Stimulated activated CD4-positive, alpha-beta T cell treated with anti-CD3 and anti-CD28 coated beads, Interleukin-1b, Interleukin-23, amount 100 ng/mL, for 24 hours (primary cell): ENCODE measurements at regions not wholly inside any gene's neighbourhood (a gene's known extent, or its start where the extent isn't known, plus 50 kb on each side); places are given as distances from the start of the nearest gene placed in this dataset.
"Not testable (repeated sequence)": the region's sequence is repeated elsewhere in the genome, so short reads cannot be mapped to it uniquely, and the experiment has no call there.

Source experiments
- DNase-seq, 4 experiments: peaks; one replicate each; pipeline ENCODE4 v3.0.0-alpha.2; 2020; ENCODE audit warnings: low read depth in 4 of 4, low spot score in 1 of 4

- no peak for DNase-seq
These were observed 337.0 kb upstream of the SLC7A11 start for GRCh38 chr4:138579146-138579545.

- DNase-seq = not testable (repeated sequence)
These were observed 335.7 kb upstream of the SLC7A11 start for GRCh38 chr4:138577826-138578225.

GRCh38 chr4:138577145-138577544, 335.0 kb upstream of the SLC7A11 start:
- no peak for DNase-seq

DNA sequence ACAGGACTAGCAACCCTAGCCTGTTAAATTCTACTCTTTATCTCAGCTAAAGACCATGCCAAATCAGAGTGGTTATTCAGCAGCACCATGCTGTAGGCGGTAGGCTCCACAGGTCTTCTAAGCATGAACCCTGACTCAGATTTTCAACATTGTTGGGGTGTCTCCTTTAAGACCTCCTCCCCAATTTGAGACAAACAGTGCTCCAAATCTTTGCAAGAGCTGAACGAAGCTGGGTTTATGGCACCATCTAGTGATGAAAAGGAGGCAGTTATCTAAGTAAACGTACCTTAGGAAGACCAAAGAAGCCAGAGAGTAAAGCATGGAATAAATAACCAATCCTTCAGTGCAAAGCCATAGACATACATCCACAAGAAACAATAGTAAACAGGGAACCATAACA, 334.5 kb upstream of the SLC7A11 start:
- DNase-seq = no peak

DNA sequence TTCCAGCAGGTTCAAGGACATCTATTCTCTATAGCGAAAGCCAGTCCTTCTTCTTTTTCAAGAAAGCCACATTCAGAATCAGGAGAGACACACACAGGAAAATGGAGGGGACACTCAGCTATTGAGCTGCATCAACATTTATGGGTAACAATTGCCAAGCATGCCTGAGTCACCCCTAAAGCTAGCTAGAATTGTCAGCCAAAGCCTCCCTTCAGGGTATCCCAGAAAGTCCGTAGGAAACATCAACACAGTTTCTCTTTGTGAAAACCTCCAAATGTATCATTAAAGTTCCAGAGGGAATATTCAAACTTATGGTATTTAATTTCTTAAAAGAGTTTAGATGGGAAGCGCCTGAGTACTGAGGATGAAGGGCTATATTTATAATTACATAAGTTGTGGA, 331.1 kb upstream of the SLC7A11 start:
- DNase-seq = no peak

GRCh38 chr4:138572007-138572406, 329.9 kb upstream of the SLC7A11 start:
- DNase-seq = no peak

DNA sequence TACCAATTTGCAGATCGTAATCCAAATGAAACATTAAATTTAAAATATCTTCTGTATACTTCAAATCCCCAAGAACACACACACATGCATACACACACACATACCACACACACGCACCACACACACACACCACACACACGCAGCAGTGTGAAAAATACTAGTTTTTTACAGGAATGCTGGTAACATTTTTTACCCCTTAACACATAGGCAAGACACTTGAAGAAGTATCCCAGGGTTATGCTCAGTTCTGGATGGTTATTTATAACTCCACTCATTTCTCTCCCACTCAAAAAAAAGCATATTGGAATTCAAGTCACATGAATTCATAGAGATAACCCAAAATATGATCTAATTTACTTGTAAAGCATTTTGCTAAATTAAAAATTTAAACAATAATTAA, 325.5 kb upstream of the SLC7A11 start:
- DNase-seq = no peak

GRCh38 chr4:138565576-138565975, 323.4 kb upstream of the SLC7A11 start:
- no peak for DNase-seq

DNA sequence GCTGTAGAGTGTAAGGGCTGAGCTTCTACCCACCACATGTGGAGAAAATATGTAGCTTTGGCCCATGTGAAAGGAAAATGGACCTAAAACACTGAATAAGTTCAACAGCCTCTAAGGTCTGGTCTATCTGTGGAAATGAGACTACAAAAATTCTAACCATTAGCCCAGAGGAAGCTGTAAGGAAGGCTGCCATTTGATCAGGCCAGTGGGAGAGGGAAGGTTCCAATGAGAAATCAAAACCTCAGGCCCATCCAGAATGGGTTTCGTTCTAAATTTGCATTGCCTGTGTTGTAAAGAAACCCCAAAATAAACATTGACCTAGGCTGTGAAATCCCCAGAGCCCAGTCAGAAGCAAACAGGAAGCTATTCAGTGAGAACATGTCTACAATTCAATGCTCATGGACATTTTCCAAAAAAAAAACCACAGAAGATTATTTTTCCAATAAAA, 320.4 kb upstream of the SLC7A11 start:
- DNase-seq = no peak

DNA sequence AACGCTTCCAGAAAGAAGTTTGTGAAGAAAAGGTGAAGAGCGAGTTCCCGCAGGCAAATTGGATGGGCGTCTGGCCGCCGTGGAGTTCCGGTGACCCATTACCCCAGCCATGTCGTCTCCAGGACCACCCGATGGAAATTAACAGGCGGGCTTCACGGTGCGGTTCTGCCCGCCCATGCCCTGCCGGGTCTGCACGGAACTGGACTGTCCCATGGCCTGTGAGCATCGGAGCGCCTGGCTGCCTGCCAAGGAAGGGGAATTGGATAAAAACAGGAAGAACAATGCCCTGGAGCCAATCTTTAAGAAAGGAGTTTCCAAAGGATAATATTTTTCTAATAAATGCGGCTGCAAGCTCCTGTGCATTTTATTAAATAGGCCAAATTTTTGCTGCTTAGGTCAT, 319.8 kb upstream of the SLC7A11 start:
- DNase-seq = no peak

- DNase-seq = no peak
These were observed 319.2 kb upstream of the SLC7A11 start for GRCh38 chr4:138561276-138561880.

DNA sequence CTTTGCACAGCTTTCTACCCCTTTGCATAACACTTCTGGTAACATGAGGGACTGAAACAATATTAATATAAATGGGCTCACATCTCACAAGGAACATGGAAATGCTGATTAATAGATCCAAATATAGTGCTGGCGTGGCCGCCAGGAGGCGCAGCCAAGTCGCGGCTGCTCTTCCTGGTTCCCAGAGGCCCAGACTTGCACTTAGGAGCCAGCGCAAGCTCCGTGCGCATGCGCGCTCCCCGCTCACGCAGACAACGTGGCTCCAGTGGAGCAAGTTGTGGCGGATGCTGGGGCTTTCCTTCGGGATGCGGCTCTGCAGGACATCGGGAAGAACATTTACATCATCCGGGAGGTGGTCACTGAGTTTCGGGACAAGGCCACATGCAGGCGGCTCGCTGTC, 318.3 kb upstream of the SLC7A11 start:
- no peak for DNase-seq

GRCh38 chr4:138558886-138559285, 316.7 kb upstream of the SLC7A11 start:
- no peak for DNase-seq

DNA sequence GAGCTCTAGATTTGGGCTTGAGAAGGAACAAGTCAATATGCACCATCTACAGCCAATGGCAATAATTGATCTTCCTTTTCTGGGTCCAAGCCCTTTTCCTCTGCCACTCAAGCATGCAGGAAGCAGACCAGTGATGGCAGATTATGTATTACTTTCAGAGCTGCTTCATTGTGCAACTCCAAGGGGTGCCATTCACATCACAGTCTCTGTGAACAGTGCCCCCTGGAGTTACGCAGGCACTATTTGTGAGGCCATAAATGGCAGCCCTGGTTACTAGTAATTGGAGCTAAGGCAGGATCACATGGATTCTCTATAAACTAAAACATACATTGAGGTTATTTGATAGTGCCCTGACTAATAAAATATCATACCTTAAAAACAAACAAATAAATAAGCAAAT, 313.4 kb upstream of the SLC7A11 start:
- no peak for DNase-seq

- DNase-seq = no peak
These were observed 313.0 kb upstream of the SLC7A11 start for GRCh38 chr4:138555108-138555507.

DNA sequence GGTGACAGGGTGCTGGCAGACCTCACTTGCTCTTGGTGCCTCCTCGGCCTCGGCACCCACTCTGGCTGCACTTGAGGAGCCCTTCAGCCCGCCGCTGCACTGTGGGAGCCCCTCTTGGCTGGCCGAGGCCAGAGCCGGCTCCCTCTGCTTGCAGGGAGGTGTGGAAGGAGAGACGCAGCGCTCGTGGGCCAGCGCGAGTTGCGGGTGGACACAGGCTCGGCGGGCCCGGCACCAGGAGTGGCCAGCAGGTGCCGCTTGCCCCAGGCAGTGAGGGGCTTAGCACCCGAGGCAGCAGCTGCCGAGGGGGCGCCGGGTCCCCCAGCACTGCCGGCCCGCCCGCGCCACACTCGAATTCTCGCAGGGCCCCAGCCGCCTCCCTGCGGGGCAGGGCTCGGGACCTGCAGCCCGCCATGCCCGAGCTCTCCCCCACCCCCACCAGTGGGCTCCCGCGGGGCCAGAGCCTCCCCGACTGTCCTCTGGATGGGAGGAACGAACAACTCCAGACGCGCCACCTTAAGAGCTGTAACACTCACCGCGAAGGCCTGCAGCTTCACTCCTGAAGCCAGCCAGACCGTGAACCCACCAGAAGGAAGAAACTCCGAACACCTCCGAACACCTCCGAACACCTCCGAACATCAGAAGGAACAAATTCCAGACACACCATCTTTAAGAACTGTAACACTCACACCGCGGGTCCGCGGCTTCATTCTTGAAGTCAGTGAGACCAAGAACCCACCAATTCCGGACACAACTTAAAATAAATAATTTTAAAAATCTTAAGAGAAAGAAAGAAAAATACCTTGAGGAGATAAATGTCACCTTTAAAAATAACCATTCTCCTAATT, 311.1 kb upstream of the SLC7A11 start:
- DNase-seq = no peak

GRCh38 chr4:138542191-138542776, 300.1 kb upstream of the SLC7A11 start:
- DNase-seq = no peak

- DNase-seq = no peak
These were observed 298.1 kb upstream of the SLC7A11 start for GRCh38 chr4:138540056-138540800.

- no peak for DNase-seq
These were observed 296.6 kb upstream of the SLC7A11 start for GRCh38 chr4:138538743-138539142.

DNA sequence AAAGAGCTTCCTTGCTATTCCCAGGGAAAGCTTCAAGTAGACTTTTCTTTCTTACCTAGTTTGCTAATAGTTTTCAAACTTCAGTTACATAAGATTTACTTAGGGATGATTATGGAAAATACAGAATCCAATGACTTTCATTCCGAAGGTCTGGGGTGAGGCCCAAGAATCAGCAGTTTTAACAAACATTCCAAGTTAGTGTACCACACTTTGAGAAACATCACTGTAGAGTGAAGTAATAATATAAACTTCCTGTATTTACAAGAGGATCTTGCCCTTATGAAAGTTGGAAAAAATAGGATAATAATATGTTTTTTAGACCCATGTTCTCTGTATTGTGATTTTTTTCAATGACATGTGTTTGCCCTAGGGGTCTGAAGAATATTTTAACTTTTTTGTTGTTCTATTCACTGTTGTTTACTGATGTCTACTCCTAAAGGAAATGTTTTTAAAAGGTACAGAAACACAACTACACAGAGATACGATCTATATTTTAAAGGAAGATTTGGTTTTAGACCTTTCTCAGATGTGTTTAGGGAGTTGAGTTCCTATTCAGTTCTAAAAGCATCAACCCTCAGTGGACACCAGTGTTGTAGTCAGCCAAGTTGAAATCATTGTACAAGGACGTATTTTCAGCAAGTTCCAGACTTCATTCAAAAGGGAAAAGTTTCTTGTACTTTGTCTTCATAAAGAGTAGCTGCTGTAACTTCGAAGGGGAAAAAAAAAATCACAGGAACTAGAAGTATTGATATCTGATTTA, 295.8 kb upstream of the SLC7A11 start:
- no peak for DNase-seq

DNA sequence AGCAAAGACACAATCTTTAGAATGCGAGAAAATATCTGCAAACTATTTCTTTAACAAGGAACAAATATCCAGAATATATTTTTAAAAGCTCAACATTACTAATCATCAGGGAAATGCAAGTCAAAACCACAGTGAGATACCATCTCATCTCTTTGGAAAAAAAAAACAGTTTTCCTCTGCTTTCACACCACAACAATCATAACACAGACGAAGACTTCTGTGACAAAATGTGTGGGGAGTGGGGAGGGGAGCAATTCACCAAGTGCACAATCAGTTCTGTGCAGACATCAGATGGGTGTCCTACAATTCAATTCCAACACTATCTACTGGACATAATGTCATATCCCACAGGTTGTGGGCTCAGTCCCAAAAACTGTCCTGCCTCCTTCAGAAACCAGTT, 293.2 kb upstream of the SLC7A11 start:
- DNase-seq = no peak
